ENCODE measurements at regions not wholly inside any gene's neighbourhood (a gene's known extent, or its start where the extent isn't known, plus 50 kb on each side); places are given as distances from the start of the nearest gene placed in this dataset.

GRCh38 chr18:49662506-49662905 lies 100.6 kb downstream of the LIPG start:
- Histone ChIP-seq H4K20me1 (ENCODE audit: insufficient read depth, low read depth, low read length) (no peaks in the 10 kb centered on the region), H3K9me2 (replicated peaks; ENCODE audit: insufficient read depth, low read length) (no peaks in the 10 kb centered on the region), H3K9me3 (ENCODE audit: low read length) (no peaks in the 10 kb centered on the region), H3K79me2 (ENCODE audit: low read length) (no peaks in the 10 kb centered on the region), H3K4me3 (ENCODE audit: low read length) (no peak overlapping the region), H3K36me3 (ENCODE audit: insufficient read depth, low read length) (no peaks in the 10 kb centered on the region), H3K9ac (ENCODE audit: low read length) (no peak overlapping the region), H3K27me3 (ENCODE audit: low read length) (no peaks in the 10 kb centered on the region), H3K4me1 (ENCODE audit: low read length) (no peaks in the 10 kb centered on the region), H3K27ac (ENCODE audit: low read length) (no peak overlapping the region), H2AFZ (ENCODE audit: low read length) (no peak overlapping the region), H3K4me2 (ENCODE audit: low read depth, low read length, poor library complexity, severe bottlenecking) (no peak overlapping the region)
- no peak for DNase-seq

DNA sequence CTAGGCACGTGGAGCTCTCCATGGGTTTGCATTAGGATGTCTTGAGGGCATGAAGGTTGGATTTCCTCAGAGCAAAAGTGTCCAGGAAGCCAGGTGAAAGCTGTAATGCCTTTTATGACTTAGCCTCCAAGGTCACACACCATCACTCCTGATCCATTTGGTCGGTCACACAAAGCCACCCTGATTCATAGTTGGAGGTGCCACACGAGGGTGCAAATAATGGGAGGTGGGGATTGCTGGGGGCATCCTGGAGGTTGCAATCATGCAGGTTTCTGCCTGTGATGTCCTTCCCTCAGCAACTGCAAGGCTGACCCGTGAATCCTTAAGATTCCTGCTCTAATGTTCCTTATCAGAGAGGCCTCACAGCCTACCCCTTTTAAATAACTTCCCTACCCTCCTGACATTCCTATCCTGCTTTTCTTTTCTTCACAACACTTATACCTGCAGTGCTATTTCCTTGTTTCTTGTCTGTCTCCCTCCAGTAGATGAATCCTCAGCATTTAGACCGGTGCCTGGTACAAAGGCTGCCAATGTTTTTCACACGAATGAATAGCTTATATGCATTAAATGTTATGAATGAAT lies 97.1 kb downstream of the LIPG start:
- Histone ChIP-seq H3K79me2 (ENCODE audit: low read length) (no peaks in the 10 kb centered on the region), H3K4me1 (ENCODE audit: low read length) (no peaks in the 10 kb centered on the region), H3K27ac (ENCODE audit: low read length) (no peak overlapping the region), H3K9me2 (replicated peaks; ENCODE audit: insufficient read depth, low read length) (no peaks in the 10 kb centered on the region), H3K9ac (ENCODE audit: low read length) (no peak overlapping the region), H3K9me3 (ENCODE audit: low read length) (no peaks in the 10 kb centered on the region), H2AFZ (ENCODE audit: low read length) (no peak overlapping the region), H3K4me2 (ENCODE audit: low read depth, low read length, poor library complexity, severe bottlenecking) (no peak overlapping the region), H4K20me1 (ENCODE audit: insufficient read depth, low read depth, low read length) (no peaks in the 10 kb centered on the region), H3K4me3 (ENCODE audit: low read length) (no peak overlapping the region), H3K36me3 (ENCODE audit: insufficient read depth, low read length) (no peaks in the 10 kb centered on the region), H3K27me3 (ENCODE audit: low read length) (no peaks in the 10 kb centered on the region)
- DNase-seq: no peak

DNA sequence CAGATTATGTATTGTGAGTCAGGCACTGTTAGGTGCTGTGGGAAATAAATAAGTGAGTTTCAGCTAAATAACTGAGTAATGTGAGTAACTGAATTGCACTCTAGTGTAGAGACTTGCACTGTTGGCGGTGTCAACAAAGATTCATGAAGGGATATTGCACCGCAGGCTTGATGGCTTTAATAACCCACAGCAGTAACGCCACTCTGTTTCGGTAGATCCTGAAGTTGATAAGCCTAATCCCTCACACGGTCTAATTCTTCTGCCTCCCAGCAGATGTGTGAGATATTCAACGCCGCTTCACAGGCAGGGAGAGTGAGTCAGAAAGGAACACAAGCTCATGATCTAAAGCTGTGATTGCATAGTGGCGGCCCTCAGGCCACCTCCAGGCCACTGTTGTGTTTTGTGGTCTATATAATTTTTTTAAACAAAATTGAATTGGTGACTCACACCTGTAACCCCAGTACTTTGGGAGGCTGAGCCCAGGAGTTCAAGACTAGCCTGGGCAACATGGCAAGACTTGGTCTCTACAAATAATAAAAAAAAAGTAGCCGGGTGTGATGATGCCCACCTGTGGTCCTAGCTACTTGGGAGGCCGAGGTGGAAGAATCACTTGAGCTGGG lies 94.3 kb downstream of the LIPG start:
- no peaks in the 10 kb centered on the region for H3K9me2 ChIP-seq (replicated peaks; ENCODE audit: insufficient read depth, low read length)
- H4K20me1 ChIP-seq (ENCODE audit: insufficient read depth, low read depth, low read length): no peaks in the 10 kb centered on the region
- no peaks in the 10 kb centered on the region for H3K79me2 ChIP-seq (ENCODE audit: low read length)
- no peak overlapping the region for H3K4me2 ChIP-seq (ENCODE audit: low read depth, low read length, poor library complexity, severe bottlenecking)
- H3K36me3 ChIP-seq (ENCODE audit: insufficient read depth, low read length): no peaks in the 10 kb centered on the region
- H2AFZ ChIP-seq (ENCODE audit: low read length): no peak overlapping the region
- H3K27ac ChIP-seq (ENCODE audit: low read length): no peak overlapping the region
- H3K9me3 ChIP-seq (ENCODE audit: low read length): no peaks in the 10 kb centered on the region
- no peak for DNase-seq
- H3K9ac ChIP-seq (ENCODE audit: low read length): no peak overlapping the region
- no peak overlapping the region for H3K4me3 ChIP-seq (ENCODE audit: low read length)
- no peaks in the 10 kb centered on the region for H3K27me3 ChIP-seq (ENCODE audit: low read length)
- H3K4me1 ChIP-seq (ENCODE audit: low read length): no peaks in the 10 kb centered on the region

GRCh38 chr18:49655266-49656072 lies 93.6 kb downstream of the LIPG start:
- Histone ChIP-seq H2AFZ (ENCODE audit: low read length) (no peak overlapping the region), H3K9ac (ENCODE audit: low read length) (no peak overlapping the region), H3K9me2 (replicated peaks; ENCODE audit: insufficient read depth, low read length) (no peaks in the 10 kb centered on the region), H3K79me2 (ENCODE audit: low read length) (no peaks in the 10 kb centered on the region), H3K27me3 (ENCODE audit: low read length) (no peaks in the 10 kb centered on the region), H3K4me2 (ENCODE audit: low read depth, low read length, poor library complexity, severe bottlenecking) (no peak overlapping the region), H3K36me3 (ENCODE audit: insufficient read depth, low read length) (no peaks in the 10 kb centered on the region), H3K27ac (ENCODE audit: low read length) (no peak overlapping the region), H3K9me3 (ENCODE audit: low read length) (no peaks in the 10 kb centered on the region), H4K20me1 (ENCODE audit: insufficient read depth, low read depth, low read length) (no peaks in the 10 kb centered on the region), H3K4me1 (ENCODE audit: low read length) (no peaks in the 10 kb centered on the region), H3K4me3 (ENCODE audit: low read length) (no peak overlapping the region)
- DNase-seq: no peak

DNA sequence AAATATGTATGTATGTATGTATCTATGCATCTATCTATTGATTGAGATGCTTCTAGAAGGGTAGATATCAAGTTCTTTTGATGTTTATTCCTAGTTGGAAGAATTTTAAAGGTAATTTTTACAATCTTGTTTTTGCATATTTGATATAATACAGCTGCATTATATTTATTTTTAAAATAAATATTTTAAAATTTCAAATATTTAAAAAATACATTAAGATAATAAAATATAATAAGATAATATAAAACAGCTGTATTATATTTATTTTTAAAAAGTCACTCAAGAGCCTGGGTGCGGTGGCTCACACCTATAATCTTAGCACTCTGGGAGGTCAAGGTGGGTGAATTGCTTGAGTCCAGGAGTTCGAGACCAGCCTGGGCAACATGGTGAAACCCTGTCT lies 92.5 kb downstream of the LIPG start:
- H3K27ac ChIP-seq (ENCODE audit: low read length): no peak overlapping the region
- no peak overlapping the region for H3K4me3 ChIP-seq (ENCODE audit: low read length)
- H3K4me1 ChIP-seq (ENCODE audit: low read length): no peaks in the 10 kb centered on the region
- H3K9ac ChIP-seq (ENCODE audit: low read length): no peak overlapping the region
- no peaks in the 10 kb centered on the region for H3K9me3 ChIP-seq (ENCODE audit: low read length)
- H3K9me2 ChIP-seq (replicated peaks; ENCODE audit: insufficient read depth, low read length): no peaks in the 10 kb centered on the region
- no peak overlapping the region for H3K4me2 ChIP-seq (ENCODE audit: low read depth, low read length, poor library complexity, severe bottlenecking)
- no peaks in the 10 kb centered on the region for H4K20me1 ChIP-seq (ENCODE audit: insufficient read depth, low read depth, low read length)
- DNase-seq: no peak
- no peaks in the 10 kb centered on the region for H3K36me3 ChIP-seq (ENCODE audit: insufficient read depth, low read length)
- H3K27me3 ChIP-seq (ENCODE audit: low read length): no peaks in the 10 kb centered on the region
- no peaks in the 10 kb centered on the region for H3K79me2 ChIP-seq (ENCODE audit: low read length)
- no peak overlapping the region for H2AFZ ChIP-seq (ENCODE audit: low read length)

DNA sequence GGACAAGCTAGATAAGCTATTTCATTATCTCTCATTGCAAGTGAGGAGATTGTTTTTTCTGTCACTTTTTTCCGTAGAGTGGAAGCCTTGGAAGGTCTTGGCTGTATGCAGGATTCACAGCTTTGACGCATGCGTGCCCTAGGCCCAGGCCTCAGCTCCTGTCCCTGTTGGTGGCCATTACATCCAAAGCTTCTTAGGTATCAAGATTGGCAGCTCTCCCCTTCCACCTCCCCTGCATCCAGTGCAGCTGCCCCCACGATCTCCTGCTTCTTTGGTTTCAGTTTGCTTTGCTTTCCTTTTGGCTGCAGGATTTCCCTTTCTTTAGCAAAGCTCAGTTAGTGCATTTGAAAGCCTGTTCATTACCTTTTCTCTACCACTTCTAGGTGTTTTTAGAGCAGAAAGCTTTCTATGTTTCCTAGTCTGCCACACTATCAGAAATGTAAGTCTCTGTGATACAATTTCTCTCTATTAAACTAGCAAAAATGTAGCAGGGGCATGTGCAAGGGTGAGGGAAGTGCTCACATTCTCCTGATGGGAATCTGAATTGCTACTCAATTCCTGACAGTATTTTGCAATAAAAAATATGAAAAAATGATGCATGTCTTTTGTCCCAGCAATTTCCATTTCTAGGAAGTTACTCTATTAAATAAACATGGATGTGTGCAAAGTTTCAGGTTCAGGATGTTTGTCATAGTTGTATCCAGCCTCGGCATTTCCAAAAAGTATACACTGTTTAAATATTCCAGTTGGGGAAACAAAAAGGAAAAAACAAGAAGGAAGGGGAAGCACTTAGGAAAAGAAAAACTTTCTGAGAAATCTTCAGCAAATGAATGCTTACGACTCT lies 91.2 kb downstream of the LIPG start:
- Histone ChIP-seq H3K4me1 (ENCODE audit: low read length) (no peaks in the 10 kb centered on the region), H3K4me2 (ENCODE audit: low read depth, low read length, poor library complexity, severe bottlenecking) (no peak overlapping the region), H3K79me2 (ENCODE audit: low read length) (no peaks in the 10 kb centered on the region), H3K9me3 (ENCODE audit: low read length) (no peaks in the 10 kb centered on the region), H3K9me2 (replicated peaks; ENCODE audit: insufficient read depth, low read length) (no peaks in the 10 kb centered on the region), H4K20me1 (ENCODE audit: insufficient read depth, low read depth, low read length) (no peaks in the 10 kb centered on the region), H3K9ac (ENCODE audit: low read length) (no peak overlapping the region), H3K27ac (ENCODE audit: low read length) (no peak overlapping the region), H3K4me3 (ENCODE audit: low read length) (no peak overlapping the region), H3K27me3 (ENCODE audit: low read length) (no peaks in the 10 kb centered on the region), H3K36me3 (ENCODE audit: insufficient read depth, low read length) (no peaks in the 10 kb centered on the region), H2AFZ (ENCODE audit: low read length) (no peak overlapping the region)
- no peak for DNase-seq

GRCh38 chr18:49651033-49651432 lies 89.2 kb downstream of the LIPG start:
- Histone ChIP-seq H3K4me1 (ENCODE audit: low read length) (no peaks in the 10 kb centered on the region), H3K27ac (ENCODE audit: low read length) (no peak overlapping the region), H3K79me2 (ENCODE audit: low read length) (no peaks in the 10 kb centered on the region), H3K36me3 (ENCODE audit: insufficient read depth, low read length) (no peaks in the 10 kb centered on the region), H3K9me2 (replicated peaks; ENCODE audit: insufficient read depth, low read length) (no peaks in the 10 kb centered on the region), H4K20me1 (ENCODE audit: insufficient read depth, low read depth, low read length) (no peaks in the 10 kb centered on the region), H3K4me3 (ENCODE audit: low read length) (no peak overlapping the region), H3K9ac (ENCODE audit: low read length) (no peak overlapping the region), H3K27me3 (ENCODE audit: low read length) (no peaks in the 10 kb centered on the region), H2AFZ (ENCODE audit: low read length) (no peak overlapping the region), H3K4me2 (ENCODE audit: low read depth, low read length, poor library complexity, severe bottlenecking) (no peak overlapping the region), H3K9me3 (ENCODE audit: low read length) (no peaks in the 10 kb centered on the region)
- DNase-seq: no peak

GRCh38 chr18:49650426-49650891 lies 88.6 kb downstream of the LIPG start:
- no peak for DNase-seq
- no peaks in the 10 kb centered on the region for H4K20me1 ChIP-seq (ENCODE audit: insufficient read depth, low read depth, low read length)

More at GRCh38 chr18:49650426-49650891, 88.6 kb downstream of the LIPG start:
- H2AFZ ChIP-seq (ENCODE audit: low read length): no peak overlapping the region
- no peaks in the 10 kb centered on the region for H3K9me3 ChIP-seq (ENCODE audit: low read length)
- no peaks in the 10 kb centered on the region for H3K27me3 ChIP-seq (ENCODE audit: low read length)
- no peaks in the 10 kb centered on the region for H3K4me1 ChIP-seq (ENCODE audit: low read length)
- no peak overlapping the region for H3K4me3 ChIP-seq (ENCODE audit: low read length)
- no peak overlapping the region for H3K27ac ChIP-seq (ENCODE audit: low read length)
- H3K9ac ChIP-seq (ENCODE audit: low read length): no peak overlapping the region
- H3K4me2 ChIP-seq (ENCODE audit: low read depth, low read length, poor library complexity, severe bottlenecking): no peak overlapping the region
- H3K36me3 ChIP-seq (ENCODE audit: insufficient read depth, low read length): no peaks in the 10 kb centered on the region
- H3K79me2 ChIP-seq (ENCODE audit: low read length): no peaks in the 10 kb centered on the region
- no peaks in the 10 kb centered on the region for H3K9me2 ChIP-seq (replicated peaks; ENCODE audit: insufficient read depth, low read length)

All from Karpas-422 (cell line).